AG10803 (cell line): ENCODE measurements at regions not wholly inside any gene's neighbourhood (a gene's known extent, or its start where the extent isn't known, plus 50 kb on each side); places are given as distances from the start of the nearest gene placed in this dataset.
A peak's percentile ranks its signal among the peaks of the same experiment; 100 is the strongest.

Source experiments
- DNase-seq: peaks from one replicate; pipeline ENCODE4 v3.0.0; 2010; ENCODE audit warnings: low read depth
- H3K4me3 ChIP-seq: 2 replicates; pipeline ENCODE4 v1.5.1; 2011; ENCODE audit warnings: mild to moderate bottlenecking, low read length, control low read depth
- TF ChIP-seq, protein P1 (sequence below): conservative IDR thresholded peaks from 2 replicates; pipeline ENCODE4 v1.5.1; 2011; ENCODE audit warnings: mild to moderate bottlenecking, low read length, control low read depth, inconsistent platforms

DNA sequence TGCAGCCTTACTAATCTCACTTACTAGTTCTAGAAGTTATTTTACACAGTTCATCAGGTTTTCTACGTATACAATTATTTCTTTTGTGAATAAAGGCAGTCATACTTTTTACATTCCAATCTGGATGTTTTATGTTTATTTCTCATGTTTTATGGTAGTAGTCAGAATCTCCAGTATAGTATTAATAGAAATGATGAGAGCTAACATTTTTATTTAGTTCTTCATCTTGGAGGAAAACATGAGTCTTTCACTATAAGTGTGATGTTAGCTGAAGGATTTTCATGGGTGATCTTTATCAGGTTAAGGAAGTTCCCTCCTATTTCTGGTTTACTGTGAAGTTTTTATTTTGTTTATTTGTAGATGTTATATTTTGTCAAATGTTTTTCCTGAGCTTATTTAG is 256.1 kb upstream of the GIMD1 start:
- peak; percentile 16 for DNase-seq
- H3K4me3 ChIP-seq = no peak overlapping the region
- TF ChIP-seq, protein P1, sequence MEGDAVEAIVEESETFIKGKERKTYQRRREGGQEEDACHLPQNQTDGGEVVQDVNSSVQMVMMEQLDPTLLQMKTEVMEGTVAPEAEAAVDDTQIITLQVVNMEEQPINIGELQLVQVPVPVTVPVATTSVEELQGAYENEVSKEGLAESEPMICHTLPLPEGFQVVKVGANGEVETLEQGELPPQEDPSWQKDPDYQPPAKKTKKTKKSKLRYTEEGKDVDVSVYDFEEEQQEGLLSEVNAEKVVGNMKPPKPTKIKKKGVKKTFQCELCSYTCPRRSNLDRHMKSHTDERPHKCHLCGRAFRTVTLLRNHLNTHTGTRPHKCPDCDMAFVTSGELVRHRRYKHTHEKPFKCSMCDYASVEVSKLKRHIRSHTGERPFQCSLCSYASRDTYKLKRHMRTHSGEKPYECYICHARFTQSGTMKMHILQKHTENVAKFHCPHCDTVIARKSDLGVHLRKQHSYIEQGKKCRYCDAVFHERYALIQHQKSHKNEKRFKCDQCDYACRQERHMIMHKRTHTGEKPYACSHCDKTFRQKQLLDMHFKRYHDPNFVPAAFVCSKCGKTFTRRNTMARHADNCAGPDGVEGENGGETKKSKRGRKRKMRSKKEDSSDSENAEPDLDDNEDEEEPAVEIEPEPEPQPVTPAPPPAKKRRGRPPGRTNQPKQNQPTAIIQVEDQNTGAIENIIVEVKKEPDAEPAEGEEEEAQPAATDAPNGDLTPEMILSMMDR = no peak

DNA sequence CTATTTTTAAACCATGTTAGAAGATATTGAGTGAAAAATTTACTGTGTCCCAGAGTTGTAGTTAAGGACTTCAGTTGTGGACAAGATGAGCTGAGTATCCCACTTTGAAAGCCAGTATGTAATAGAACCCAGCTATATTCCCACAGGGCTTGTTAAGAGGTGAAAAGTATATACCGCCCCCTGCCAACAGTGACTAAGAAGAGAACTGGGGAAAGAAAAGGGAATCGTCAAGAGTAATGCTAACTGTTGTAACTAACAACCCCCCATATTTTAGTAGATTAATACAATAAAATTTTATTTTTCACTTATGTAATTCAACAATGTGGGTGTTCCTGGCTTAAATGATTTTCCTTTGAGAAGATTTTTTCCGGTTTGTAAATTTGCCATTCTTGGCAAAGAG is 250.4 kb upstream of the GIMD1 start:
- no peak overlapping the region for H3K4me3 ChIP-seq
- TF ChIP-seq, protein P1 = no peak
- no peak for DNase-seq

DNA sequence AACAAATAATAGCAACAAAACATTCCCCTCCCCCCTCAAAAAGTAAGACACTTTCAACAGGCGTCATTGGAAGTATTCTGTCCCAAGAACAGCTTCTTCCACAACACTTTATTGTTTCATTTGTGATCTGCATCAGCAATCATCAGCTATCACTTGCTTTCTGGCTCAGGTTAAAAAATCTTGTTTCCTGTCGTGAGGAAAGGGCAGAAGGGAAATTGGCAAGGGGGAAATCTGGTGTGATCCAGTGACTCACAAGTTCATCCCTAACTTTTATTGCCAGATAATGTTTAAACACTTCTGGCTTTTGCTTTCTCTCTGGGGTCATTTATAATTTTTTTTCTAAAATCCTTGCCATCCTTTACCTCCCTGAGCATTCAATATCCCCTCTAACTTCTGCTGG is 247.4 kb upstream of the GIMD1 start:
- no peak overlapping the region for H3K4me3 ChIP-seq
- DNase-seq = peak; percentile 33
- TF ChIP-seq, protein P1 = no peak

DNA sequence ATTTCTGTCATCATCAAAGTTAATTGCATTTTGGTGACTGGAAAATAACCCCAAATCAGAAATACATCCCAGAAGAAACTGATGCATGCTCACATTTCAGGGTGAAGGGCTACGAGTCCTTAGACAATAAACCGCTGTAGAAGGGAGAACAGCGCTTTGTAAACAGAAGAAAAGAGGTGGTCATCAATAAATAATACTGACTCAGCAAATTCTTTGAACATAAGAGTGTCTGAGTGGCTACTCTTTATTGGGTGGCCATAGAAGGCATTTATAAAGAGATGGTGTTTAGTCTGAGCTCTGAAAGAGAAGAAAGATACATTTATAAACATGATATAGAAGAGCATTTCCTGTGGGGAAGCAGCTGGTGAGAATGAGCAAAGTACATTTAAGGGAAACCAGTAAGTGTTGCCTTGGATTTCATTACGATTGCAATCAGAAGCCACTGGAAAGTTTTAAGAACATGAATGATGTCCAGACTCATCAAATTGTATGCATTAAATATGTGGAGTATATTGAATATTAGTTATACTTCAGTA is 246.9 kb upstream of the GIMD1 start:
- TF ChIP-seq, protein P1 = no peak
- no peak overlapping the region for H3K4me3 ChIP-seq
- DNase-seq = no peak

DNA sequence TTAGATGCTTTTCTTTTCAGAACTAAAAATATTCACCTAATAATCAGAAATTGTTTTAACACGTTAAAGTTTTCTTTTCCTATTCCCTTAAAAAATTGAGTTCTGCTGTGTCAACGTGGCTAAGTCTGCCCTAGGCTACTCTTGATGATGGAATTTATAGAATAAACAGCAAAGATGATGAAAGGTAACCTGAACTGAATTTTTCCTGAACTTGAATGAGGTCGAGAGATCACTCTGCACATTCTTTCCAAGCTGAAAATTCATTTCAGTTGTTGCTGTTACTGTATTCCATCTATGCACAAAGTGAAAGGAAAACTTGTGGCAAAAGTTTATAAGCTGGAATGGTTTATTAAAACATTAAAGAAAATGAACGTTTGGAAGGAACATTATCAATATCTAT is 245.9 kb upstream of the GIMD1 start:
- H3K4me3 ChIP-seq = no peak overlapping the region; the same call in 1 of the 2 replicates
- TF ChIP-seq, protein P1 = no peak
- peak; percentile 31 for DNase-seq

DNA sequence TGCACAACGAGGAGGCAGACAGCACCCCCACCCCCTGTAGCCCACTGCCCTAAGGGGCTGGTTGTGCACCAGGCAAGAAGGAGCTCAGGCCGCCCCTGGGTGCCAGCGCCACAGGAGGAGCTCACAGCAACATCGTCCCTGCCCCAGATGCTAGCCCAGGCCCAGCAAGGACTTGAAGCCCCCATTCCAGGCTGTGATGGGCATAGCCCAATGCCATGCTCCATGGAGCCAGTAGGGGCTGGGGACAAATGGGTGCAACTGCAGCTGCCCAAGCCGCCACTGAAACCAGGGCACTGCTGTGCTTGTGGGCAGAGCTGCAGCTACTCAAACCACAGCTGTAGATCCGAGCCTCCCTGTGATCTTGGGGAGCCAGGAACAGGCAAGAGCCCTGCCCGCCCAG is 241.3 kb upstream of the GIMD1 start:
- TF ChIP-seq, protein P1 = no peak
- H3K4me3 ChIP-seq = no peak overlapping the region
- DNase-seq = no peak

DNA sequence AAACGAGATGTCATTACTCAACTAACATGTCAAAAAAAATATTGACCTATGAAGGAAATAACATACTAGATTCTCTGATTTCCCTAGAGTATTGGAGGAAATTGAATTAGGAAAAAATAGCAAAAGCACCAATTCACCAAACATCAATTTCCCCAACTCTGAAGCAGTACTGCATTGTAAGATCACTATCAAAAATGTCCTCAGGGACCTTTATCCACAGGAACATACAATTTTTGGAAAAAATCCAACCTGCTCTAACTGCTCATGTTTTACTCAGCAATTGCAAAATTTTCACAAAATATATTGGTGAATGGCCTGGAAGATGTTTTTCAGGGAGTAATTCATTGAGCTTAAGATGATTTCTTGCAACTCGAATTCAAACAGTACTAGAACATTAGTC is 239.0 kb upstream of the GIMD1 start:
- DNase-seq = no peak
- TF ChIP-seq, protein P1 = no peak
- no peak overlapping the region for H3K4me3 ChIP-seq
